ENCODE measurements at regions not wholly inside any gene's neighbourhood (a gene's known extent, or its start where the extent isn't known, plus 50 kb on each side); places are given as distances from the start of the nearest gene placed in this dataset.

DNA sequence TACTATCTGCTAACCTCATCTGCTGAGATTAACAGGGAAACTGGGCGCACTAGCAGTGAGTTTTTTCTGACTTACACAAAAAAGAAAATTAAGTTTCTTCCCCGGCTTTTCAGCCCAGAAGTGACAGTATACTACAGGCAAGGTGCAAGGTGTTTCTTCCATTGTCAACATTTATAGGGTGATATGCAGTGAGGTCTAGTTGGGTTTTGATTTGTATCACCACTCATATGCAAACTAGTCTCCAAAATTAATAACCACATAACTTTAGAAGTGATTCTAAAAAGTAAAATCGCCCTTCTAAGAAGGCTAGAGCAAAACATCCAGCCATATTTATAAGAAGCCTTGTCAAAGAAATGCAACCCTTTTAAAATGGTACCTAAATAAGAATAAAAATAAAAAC lies 640.1 kb downstream of the ARAP2 start:
- Histone ChIP-seq H3K36me3 (ENCODE audit: control insufficient read depth, insufficient read depth, low read length, severe bottlenecking) (no peaks in the 10 kb centered on the region), H3K9me3 (ENCODE audit: control insufficient read depth, low read length) (no peaks in the 10 kb centered on the region), H3K27me3 (replicated peaks; ENCODE audit: control insufficient read depth, insufficient read depth, low read length) (no peaks in the 10 kb centered on the region), H3K9ac (ENCODE audit: low read length) (no peak overlapping the region), H3K4me1 (ENCODE audit: control insufficient read depth, insufficient read depth, low read length) (no peaks in the 10 kb centered on the region), H3K4me3 (ENCODE audit: low read length) (no peak overlapping the region)
- no peak for DNase-seq (ENCODE audit: low read depth)

DNA sequence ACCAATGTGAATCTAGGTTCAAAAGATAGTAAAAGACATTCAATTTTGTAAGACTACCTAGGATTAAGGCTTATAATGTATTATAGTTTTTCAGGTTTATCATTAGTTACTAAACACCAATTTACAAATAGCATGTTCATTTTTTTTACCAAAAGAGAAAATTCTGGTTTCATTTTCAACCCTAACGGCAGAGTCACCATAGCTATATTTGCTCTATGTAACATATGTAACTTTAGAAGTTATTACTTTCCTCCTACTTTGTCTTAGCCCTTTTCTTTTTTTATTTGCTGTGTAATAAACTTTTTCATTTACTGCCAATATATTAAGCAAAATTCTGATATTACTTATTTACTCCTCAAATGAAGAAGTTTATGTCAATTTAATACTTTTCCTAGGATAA lies 639.6 kb downstream of the ARAP2 start:
- DNase-seq (ENCODE audit: low read depth), result no peak
- no peaks in the 10 kb centered on the region for H3K4me1 ChIP-seq (ENCODE audit: control insufficient read depth, insufficient read depth, low read length)
- H3K9me3 ChIP-seq (ENCODE audit: control insufficient read depth, low read length), result no peaks in the 10 kb centered on the region
- no peak overlapping the region for H3K4me3 ChIP-seq (ENCODE audit: low read length)
- no peaks in the 10 kb centered on the region for H3K27me3 ChIP-seq (replicated peaks; ENCODE audit: control insufficient read depth, insufficient read depth, low read length)
- H3K36me3 ChIP-seq (ENCODE audit: control insufficient read depth, insufficient read depth, low read length, severe bottlenecking), result no peaks in the 10 kb centered on the region
- no peak overlapping the region for H3K9ac ChIP-seq (ENCODE audit: low read length)

DNA sequence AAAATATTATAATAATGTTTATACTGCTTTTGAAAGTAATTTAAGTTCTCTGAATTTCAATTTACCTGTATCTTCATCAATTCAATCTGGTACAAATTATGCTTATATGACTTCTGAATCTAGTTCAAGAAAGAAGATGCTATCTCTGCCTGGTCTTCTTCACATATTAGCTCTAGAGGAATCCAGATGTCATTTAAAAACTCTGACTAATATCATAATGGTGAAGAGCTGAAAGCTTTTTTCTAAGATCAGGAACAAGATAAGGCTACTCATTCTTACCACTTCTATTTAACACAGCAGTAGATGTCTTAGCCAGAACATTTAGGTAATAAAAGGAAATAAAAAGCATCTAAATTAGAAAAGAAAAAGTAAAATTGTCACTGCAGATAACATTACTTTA lies 636.1 kb downstream of the ARAP2 start:
- Histone ChIP-seq H3K9me3 (ENCODE audit: control insufficient read depth, low read length) (no peaks in the 10 kb centered on the region), H3K27me3 (replicated peaks; ENCODE audit: control insufficient read depth, insufficient read depth, low read length) (no peaks in the 10 kb centered on the region), H3K4me3 (ENCODE audit: low read length) (no peak overlapping the region), H3K9ac (ENCODE audit: low read length) (no peak overlapping the region), H3K4me1 (ENCODE audit: control insufficient read depth, insufficient read depth, low read length) (no peaks in the 10 kb centered on the region), H3K36me3 (ENCODE audit: control insufficient read depth, insufficient read depth, low read length, severe bottlenecking) (no peaks in the 10 kb centered on the region)
- DNase-seq (ENCODE audit: low read depth), result no peak

DNA sequence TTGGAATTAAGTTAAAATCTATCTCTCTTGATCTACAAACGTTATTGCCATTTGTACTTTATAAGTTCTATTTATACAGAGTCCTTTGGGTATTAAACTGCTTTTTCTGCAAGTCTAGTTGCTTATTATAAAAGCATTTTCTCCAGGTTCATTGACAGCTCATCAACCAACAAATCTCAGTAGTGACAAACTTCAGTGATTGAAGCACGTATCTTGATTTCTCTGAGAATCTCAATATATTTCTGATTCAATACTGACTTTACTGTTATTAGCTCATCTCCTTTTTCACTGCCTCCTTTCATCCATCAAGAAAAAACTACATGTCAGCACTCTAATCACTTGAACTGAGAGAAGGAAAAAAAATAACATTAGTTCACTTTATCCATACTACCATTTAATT lies 630.2 kb downstream of the ARAP2 start:
- no peaks in the 10 kb centered on the region for H3K36me3 ChIP-seq (ENCODE audit: control insufficient read depth, insufficient read depth, low read length, severe bottlenecking)
- no peak for DNase-seq (ENCODE audit: low read depth)
- H3K4me1 ChIP-seq (ENCODE audit: control insufficient read depth, insufficient read depth, low read length), result no peaks in the 10 kb centered on the region
- H3K9me3 ChIP-seq (ENCODE audit: control insufficient read depth, low read length), result no peaks in the 10 kb centered on the region
- no peak overlapping the region for H3K4me3 ChIP-seq (ENCODE audit: low read length)
- no peak overlapping the region for H3K9ac ChIP-seq (ENCODE audit: low read length)
- no peaks in the 10 kb centered on the region for H3K27me3 ChIP-seq (replicated peaks; ENCODE audit: control insufficient read depth, insufficient read depth, low read length)

DNA sequence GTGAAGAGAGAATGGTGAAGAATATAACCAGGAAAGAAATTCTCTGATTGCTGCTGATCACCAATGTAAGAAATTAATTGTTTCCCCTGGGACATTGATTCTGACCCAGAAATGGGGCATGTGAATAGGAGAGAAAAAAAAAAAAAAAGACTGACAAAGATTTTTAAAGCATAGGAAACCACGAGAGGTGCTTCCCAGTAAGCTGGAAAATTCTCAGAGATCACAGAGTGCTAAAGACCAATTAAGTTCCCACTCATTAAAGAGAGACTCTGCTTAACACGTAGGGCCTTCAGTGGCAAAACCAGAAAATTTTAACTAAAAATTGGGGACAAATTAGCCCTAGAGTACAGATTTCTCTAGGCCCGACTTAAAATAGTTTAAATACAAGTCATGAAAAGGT lies 604.4 kb downstream of the ARAP2 start:
- DNase-seq (ENCODE audit: low read depth), result no peak
- Histone ChIP-seq H3K9ac (ENCODE audit: low read length) (no peak overlapping the region), H3K36me3 (ENCODE audit: control insufficient read depth, insufficient read depth, low read length, severe bottlenecking) (no peaks in the 10 kb centered on the region), H3K27me3 (replicated peaks; ENCODE audit: control insufficient read depth, insufficient read depth, low read length) (no peaks in the 10 kb centered on the region), H3K4me1 (ENCODE audit: control insufficient read depth, insufficient read depth, low read length) (no peaks in the 10 kb centered on the region), H3K4me3 (ENCODE audit: low read length) (no peak overlapping the region), H3K9me3 (ENCODE audit: control insufficient read depth, low read length) (no peaks in the 10 kb centered on the region)

DNA sequence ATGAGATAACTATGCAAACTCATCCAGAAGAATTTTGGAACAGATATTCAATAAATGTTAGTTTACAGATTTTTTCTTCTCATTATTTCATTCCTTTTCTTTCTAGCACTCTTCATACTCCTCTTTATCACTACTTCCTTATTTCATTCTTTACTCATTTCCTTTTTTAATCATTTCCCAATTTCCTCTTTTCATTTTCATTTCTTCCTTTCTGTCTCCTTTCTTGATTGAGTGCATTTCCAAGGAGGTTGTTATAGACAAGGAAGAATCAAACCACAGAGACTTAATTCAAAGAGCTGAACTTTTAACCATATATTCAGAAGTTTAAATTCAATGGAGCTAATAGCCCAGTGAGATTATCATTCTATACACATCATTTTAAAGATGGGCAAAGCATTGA lies 600.7 kb downstream of the ARAP2 start:
- H3K4me1 ChIP-seq (ENCODE audit: control insufficient read depth, insufficient read depth, low read length), result no peaks in the 10 kb centered on the region
- H3K27me3 ChIP-seq (replicated peaks; ENCODE audit: control insufficient read depth, insufficient read depth, low read length), result no peaks in the 10 kb centered on the region
- H3K4me3 ChIP-seq (ENCODE audit: low read length), result no peak overlapping the region
- no peaks in the 10 kb centered on the region for H3K36me3 ChIP-seq (ENCODE audit: control insufficient read depth, insufficient read depth, low read length, severe bottlenecking)
- DNase-seq (ENCODE audit: low read depth), result no peak
- no peak overlapping the region for H3K9ac ChIP-seq (ENCODE audit: low read length)
- no peaks in the 10 kb centered on the region for H3K9me3 ChIP-seq (ENCODE audit: control insufficient read depth, low read length)

DNA sequence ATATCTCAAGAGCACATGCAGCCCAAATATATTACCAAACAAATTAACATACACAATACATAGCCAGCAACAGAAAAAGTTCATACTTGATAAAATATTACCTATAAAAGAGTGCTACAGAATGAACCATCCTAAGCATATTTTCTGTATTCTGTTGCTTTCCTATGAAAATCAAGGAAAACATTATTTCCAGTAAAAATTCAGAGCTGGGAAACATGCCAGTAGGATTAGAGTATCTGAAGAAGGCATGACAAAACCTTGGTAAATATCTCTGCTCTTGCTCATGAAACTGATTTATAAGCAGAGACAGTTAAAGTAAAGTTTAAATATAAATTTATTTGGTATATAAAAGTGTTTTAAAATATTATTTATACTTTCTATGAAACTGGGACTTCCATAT lies 599.7 kb downstream of the ARAP2 start:
- no peak overlapping the region for H3K9ac ChIP-seq (ENCODE audit: low read length)
- no peaks in the 10 kb centered on the region for H3K27me3 ChIP-seq (replicated peaks; ENCODE audit: control insufficient read depth, insufficient read depth, low read length)
- no peaks in the 10 kb centered on the region for H3K9me3 ChIP-seq (ENCODE audit: control insufficient read depth, low read length)
- H3K36me3 ChIP-seq (ENCODE audit: control insufficient read depth, insufficient read depth, low read length, severe bottlenecking), result no peaks in the 10 kb centered on the region
- H3K4me1 ChIP-seq (ENCODE audit: control insufficient read depth, insufficient read depth, low read length), result peaks cover 3% of the 10 kb centered on the region
- DNase-seq (ENCODE audit: low read depth), result no peak
- H3K4me3 ChIP-seq (ENCODE audit: low read length), result no peak overlapping the region

DNA sequence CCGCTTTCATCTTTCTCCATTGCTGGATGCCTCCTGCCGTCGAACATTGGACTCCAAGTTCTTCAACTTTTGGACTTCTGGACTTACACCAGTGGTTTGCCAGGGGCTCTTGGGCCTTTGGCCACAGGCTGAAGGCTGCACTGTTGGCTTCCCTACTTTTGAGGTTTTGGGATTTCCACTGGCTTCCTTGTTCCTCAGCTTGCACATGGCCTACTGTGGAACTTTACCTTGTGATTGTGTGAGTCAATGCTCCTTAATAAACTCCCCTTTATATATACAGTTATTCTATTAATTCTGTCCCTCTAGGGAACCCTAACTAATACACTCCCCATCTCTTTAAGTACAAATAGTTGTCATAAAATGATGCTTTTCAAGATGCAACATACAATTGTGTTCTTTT lies 595.3 kb downstream of the ARAP2 start:
- Histone ChIP-seq H3K4me1 (ENCODE audit: control insufficient read depth, insufficient read depth, low read length) (peaks cover 8% of the 10 kb centered on the region), H3K9me3 (ENCODE audit: control insufficient read depth, low read length) (no peaks in the 10 kb centered on the region), H3K4me3 (ENCODE audit: low read length) (no peak overlapping the region), H3K9ac (ENCODE audit: low read length) (no peak overlapping the region), H3K36me3 (ENCODE audit: control insufficient read depth, insufficient read depth, low read length, severe bottlenecking) (no peaks in the 10 kb centered on the region), H3K27me3 (replicated peaks; ENCODE audit: control insufficient read depth, insufficient read depth, low read length) (no peaks in the 10 kb centered on the region)
- DNase-seq (ENCODE audit: low read depth), result no peak

DNA sequence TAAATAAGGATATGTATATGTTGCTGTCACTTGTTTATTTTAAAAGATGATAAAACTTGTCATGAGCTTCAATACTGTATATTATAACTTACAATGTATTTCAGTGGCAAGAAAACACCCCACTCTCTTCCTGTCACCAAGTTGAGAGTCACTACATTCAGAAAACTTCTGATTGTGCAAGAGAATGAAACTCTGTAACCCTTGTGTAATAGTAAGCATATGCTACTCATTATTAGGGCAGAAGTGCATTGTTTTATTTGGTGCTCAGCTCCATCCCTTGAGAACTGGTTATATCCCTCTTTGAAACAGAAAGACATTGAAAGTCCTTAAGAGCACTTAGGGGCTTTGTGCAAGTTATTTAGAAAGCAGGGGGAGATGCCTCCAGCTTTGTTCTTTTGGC lies 594.5 kb downstream of the ARAP2 start:
- no peak for DNase-seq (ENCODE audit: low read depth)
- Histone ChIP-seq H3K4me1 (ENCODE audit: control insufficient read depth, insufficient read depth, low read length) (peaks cover 8% of the 10 kb centered on the region), H3K9ac (ENCODE audit: low read length) (no peak overlapping the region), H3K36me3 (ENCODE audit: control insufficient read depth, insufficient read depth, low read length, severe bottlenecking) (no peaks in the 10 kb centered on the region), H3K4me3 (ENCODE audit: low read length) (no peak overlapping the region), H3K27me3 (replicated peaks; ENCODE audit: control insufficient read depth, insufficient read depth, low read length) (no peaks in the 10 kb centered on the region), H3K9me3 (ENCODE audit: control insufficient read depth, low read length) (no peaks in the 10 kb centered on the region)

DNA sequence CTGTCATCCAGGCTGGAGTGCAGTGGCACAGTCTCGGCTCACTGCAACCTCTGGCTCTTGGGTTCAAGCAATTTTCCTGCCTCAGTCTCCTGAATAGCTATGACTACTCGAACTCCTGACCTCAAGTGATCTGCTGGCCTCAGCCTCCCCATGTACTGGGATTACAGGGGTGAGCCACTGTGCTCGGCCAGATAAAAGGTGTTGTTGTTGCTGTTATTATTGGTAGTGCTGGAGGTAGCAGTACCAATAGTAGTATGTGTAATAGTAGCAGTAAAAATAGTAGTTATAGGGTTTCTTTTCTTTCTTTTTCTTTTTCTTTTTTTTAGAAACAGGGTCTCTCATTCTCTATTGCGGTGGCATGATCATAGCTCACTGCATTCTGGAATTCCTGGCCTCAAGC lies 592.1 kb downstream of the ARAP2 start:
- no peak overlapping the region for H3K4me3 ChIP-seq (ENCODE audit: low read length)
- H3K36me3 ChIP-seq (ENCODE audit: control insufficient read depth, insufficient read depth, low read length, severe bottlenecking), result no peaks in the 10 kb centered on the region
- no peak for DNase-seq (ENCODE audit: low read depth)
- H3K9me3 ChIP-seq (ENCODE audit: control insufficient read depth, low read length), result no peaks in the 10 kb centered on the region
- H3K9ac ChIP-seq (ENCODE audit: low read length), result no peak overlapping the region
- peaks cover 8% of the 10 kb centered on the region for H3K4me1 ChIP-seq (ENCODE audit: control insufficient read depth, insufficient read depth, low read length)
- H3K27me3 ChIP-seq (replicated peaks; ENCODE audit: control insufficient read depth, insufficient read depth, low read length), result no peaks in the 10 kb centered on the region

DNA sequence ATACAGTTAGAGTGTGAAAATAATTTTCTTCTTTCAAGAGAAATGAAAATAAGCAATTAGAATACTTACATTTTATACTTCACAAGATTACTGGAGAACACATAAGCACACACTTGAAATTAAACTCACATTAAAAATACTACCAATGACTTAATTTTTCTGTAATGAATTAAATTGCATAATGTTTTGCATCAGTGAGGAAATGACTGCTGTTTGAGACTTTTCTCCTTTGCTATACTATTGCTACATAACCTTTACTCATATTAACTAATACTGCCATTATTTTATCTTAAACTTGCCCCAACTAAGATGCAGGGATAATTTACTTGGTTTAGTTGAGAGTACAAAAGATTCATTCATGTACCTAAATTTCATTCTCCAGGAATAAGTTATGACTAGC lies 590.9 kb downstream of the ARAP2 start:
- Histone ChIP-seq H3K36me3 (ENCODE audit: control insufficient read depth, insufficient read depth, low read length, severe bottlenecking) (no peaks in the 10 kb centered on the region), H3K4me3 (ENCODE audit: low read length) (no peak overlapping the region), H3K27me3 (replicated peaks; ENCODE audit: control insufficient read depth, insufficient read depth, low read length) (no peaks in the 10 kb centered on the region), H3K4me1 (ENCODE audit: control insufficient read depth, insufficient read depth, low read length) (peaks cover 8% of the 10 kb centered on the region), H3K9me3 (ENCODE audit: control insufficient read depth, low read length) (peaks cover 3% of the 10 kb centered on the region), H3K9ac (ENCODE audit: low read length) (no peak overlapping the region)
- no peak for DNase-seq (ENCODE audit: low read depth)

DNA sequence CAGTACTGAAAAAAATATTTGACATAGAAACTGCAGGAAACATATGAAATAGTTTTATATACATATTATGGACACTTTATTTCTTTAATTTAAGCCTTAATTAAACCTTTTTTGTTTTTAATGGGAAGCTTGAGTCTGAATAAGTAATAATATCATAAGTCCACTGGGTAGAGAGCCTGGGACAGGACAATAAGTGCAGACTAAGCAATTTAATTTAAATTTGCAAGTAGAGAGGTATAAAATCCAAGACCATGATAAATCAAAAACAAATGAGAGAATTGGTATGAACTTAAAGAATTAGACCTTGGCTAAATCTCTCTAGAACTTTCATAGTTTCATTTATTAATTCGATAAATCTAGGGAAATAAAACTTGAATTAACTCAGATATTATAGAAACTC lies 571.2 kb downstream of the ARAP2 start:
- no peak for DNase-seq (ENCODE audit: low read depth)

More for the DNA sequence above, 571.2 kb downstream of the ARAP2 start:
- H3K9me3 ChIP-seq (ENCODE audit: control insufficient read depth, low read length), result no peaks in the 10 kb centered on the region
- H3K4me1 ChIP-seq (ENCODE audit: control insufficient read depth, insufficient read depth, low read length), result no peaks in the 10 kb centered on the region
- no peak overlapping the region for H3K4me3 ChIP-seq (ENCODE audit: low read length)
- no peaks in the 10 kb centered on the region for H3K27me3 ChIP-seq (replicated peaks; ENCODE audit: control insufficient read depth, insufficient read depth, low read length)
- no peak overlapping the region for H3K9ac ChIP-seq (ENCODE audit: low read length)
- H3K36me3 ChIP-seq (ENCODE audit: control insufficient read depth, insufficient read depth, low read length, severe bottlenecking), result no peaks in the 10 kb centered on the region

All from adipocyte (in vitro differentiated cells).